NT2/D1 (cell line): ENCODE measurements at regions not wholly inside any gene's neighbourhood (a gene's known extent, or its start where the extent isn't known, plus 50 kb on each side); places are given as distances from the start of the nearest gene placed in this dataset.

Experiments used
- YY1 ChIP-seq: IDR thresholded peaks from 2 replicates; pipeline ENCODE4 v1.6.1; 2011; ENCODE audit not compliant: insufficient read length, insufficient read depth
- ZNF274 ChIP-seq: IDR thresholded peaks from 2 replicates; pipeline ENCODE4 v1.6.1; 2011; ENCODE audit warnings: mild to moderate bottlenecking, low read depth, low read length

DNA sequence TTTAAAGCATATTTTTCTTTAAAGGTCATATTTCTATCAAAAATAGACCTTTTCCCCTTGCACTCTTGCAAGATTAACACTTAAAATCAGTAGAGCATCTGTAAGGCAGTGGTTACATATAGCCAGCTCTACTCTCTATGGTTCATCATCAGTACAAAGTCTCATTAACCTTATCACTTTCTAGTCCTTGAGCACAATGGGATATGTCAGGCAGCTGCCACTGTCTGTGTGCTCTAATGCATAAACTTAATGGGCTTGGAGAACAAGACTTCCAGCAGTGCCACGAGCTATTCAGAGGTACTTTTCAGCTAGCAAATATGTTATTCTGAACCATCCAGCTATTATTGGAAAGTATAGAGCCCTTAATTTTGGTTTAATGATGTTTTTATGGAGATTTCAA, 393.7 kb downstream of the GASK1B start:
- no peak for TF ChIP-seq YY1
- TF ChIP-seq ZNF274, result no peak
